ENCODE measurements at regions not wholly inside any gene's neighbourhood (a gene's known extent, or its start where the extent isn't known, plus 50 kb on each side); places are given as distances from the start of the nearest gene placed in this dataset.

DNA sequence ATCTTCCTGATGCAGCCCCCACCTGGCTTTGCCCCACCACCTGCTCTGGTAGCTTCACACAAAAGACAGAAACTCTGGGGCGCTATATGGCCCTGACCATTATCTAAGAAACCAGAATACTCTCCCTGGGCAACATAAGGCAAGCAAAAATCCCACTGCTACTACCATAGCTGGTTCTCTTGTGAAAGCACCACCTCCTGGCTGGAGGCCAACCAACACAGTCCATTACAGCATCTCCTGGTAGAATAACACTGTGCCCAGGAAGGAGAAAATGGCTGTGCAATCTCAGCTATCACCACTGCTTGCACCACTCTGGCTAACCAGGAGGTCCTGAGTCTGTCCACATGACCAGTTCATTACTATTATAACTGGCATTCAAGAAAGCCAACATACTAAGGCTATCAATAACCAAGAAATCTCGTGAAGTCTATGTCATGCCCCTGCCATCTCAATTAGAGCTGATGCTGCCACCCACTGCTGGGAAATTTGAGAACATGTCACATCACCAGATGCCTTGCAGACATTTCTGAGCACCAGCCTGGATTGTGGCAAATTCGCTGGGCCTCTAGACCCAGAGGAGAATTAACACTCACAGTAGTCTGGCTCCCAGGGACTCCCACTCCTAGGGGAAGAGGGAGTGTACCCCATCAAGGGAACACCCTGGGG lies 1114.8 kb downstream of the ROBO2 start:
- DNase-seq (ENCODE audit: low read depth), result no peak
- Histone ChIP-seq H3K27me3 (ENCODE audit: control insufficient read depth, insufficient read depth, low read length) (no peaks in the 10 kb centered on the region), H3K36me3 (ENCODE audit: control insufficient read depth, insufficient read depth, low read length) (no peaks in the 10 kb centered on the region), H3K4me3 (ENCODE audit: low read depth, low read length) (no peak overlapping the region)
- TF ChIP-seq CTCF (IDR thresholded peaks at IDR 0.05; ENCODE audit: insufficient read depth, low read length, poor library complexity, severe bottlenecking), result no peak

- no peak for DNase-seq (ENCODE audit: low read depth)
- Histone ChIP-seq H3K36me3 (ENCODE audit: control insufficient read depth, insufficient read depth, low read length) (no peaks in the 10 kb centered on the region), H3K27me3 (ENCODE audit: control insufficient read depth, insufficient read depth, low read length) (no peaks in the 10 kb centered on the region), H3K4me3 (ENCODE audit: low read depth, low read length) (no peak overlapping the region)
- TF ChIP-seq CTCF (IDR thresholded peaks at IDR 0.05; ENCODE audit: insufficient read depth, low read length, poor library complexity, severe bottlenecking), result no peak
Observed at GRCh38 chr3:78161736-78162135, 1121.8 kb downstream of the ROBO2 start.

- no peaks in the 10 kb centered on the region for H3K36me3 ChIP-seq (ENCODE audit: control insufficient read depth, insufficient read depth, low read length)
- no peak for DNase-seq (ENCODE audit: low read depth)
- H3K27me3 ChIP-seq (ENCODE audit: control insufficient read depth, insufficient read depth, low read length), result no peaks in the 10 kb centered on the region
- TF ChIP-seq CTCF (IDR thresholded peaks at IDR 0.05; ENCODE audit: insufficient read depth, low read length, poor library complexity, severe bottlenecking), result no peak
- H3K4me3 ChIP-seq (ENCODE audit: low read depth, low read length), result no peak overlapping the region
Observed at GRCh38 chr3:78163379-78163778, 1123.5 kb downstream of the ROBO2 start.

DNA sequence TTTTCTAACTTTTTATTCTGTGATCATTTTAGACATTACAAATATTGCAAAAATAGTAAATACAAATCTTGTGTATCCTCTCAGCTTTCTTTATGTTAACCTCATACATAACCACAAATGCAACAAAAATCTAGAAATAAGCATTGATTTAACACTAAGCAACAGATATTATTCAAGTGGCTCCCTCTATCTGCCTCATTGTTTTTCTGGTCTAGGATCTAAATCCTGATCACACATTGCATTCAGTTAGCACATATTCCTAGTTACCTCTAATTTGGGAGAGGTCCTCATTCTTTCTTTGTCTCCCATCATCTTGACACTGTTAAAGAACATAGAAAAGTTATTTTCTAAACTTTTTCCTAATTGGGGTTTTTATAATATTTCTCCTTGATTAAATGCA lies 1126.0 kb downstream of the ROBO2 start:
- TF ChIP-seq CTCF (IDR thresholded peaks at IDR 0.05; ENCODE audit: insufficient read depth, low read length, poor library complexity, severe bottlenecking), result peak; percentile 31
- no peaks in the 10 kb centered on the region for H3K27me3 ChIP-seq (ENCODE audit: control insufficient read depth, insufficient read depth, low read length)
- no peaks in the 10 kb centered on the region for H3K36me3 ChIP-seq (ENCODE audit: control insufficient read depth, insufficient read depth, low read length)
- DNase-seq (ENCODE audit: low read depth), result no peak
- H3K4me3 ChIP-seq (ENCODE audit: low read depth, low read length), result no peak overlapping the region

DNA sequence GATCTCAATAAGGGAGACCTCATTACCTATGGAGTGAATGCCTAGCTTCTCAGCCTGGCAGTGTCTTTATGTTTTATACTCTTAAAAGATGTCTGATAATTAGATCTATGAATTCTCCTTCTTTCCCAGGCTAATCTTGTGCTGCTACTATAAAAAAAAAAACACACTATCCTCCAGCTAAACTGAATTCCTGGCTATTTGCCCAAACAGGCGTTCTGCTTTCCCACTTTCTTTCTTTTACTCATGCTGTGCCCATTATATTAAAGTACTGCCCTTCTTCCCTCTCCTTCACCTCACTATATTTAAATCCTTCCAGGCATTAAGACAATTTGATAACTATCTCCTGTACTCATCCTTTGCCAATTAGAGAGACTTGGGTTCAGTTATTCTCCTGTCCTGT lies 1134.9 kb downstream of the ROBO2 start:
- H3K4me3 ChIP-seq (ENCODE audit: low read depth, low read length), result no peak overlapping the region
- no peaks in the 10 kb centered on the region for H3K27me3 ChIP-seq (ENCODE audit: control insufficient read depth, insufficient read depth, low read length)
- DNase-seq (ENCODE audit: low read depth), result no peak
- no peaks in the 10 kb centered on the region for H3K36me3 ChIP-seq (ENCODE audit: control insufficient read depth, insufficient read depth, low read length)
- TF ChIP-seq CTCF (IDR thresholded peaks at IDR 0.05; ENCODE audit: insufficient read depth, low read length, poor library complexity, severe bottlenecking), result no peak

GRCh38 chr3:78176869-78177268 lies 1137.0 kb downstream of the ROBO2 start:
- no peak for DNase-seq (ENCODE audit: low read depth)

More at GRCh38 chr3:78176869-78177268, 1137.0 kb downstream of the ROBO2 start:
- Histone ChIP-seq H3K4me3 (ENCODE audit: low read depth, low read length) (no peak overlapping the region), H3K27me3 (ENCODE audit: control insufficient read depth, insufficient read depth, low read length) (no peaks in the 10 kb centered on the region), H3K36me3 (ENCODE audit: control insufficient read depth, insufficient read depth, low read length) (no peaks in the 10 kb centered on the region)
- no peak for TF ChIP-seq CTCF (IDR thresholded peaks at IDR 0.05; ENCODE audit: insufficient read depth, low read length, poor library complexity, severe bottlenecking)

All from kidney epithelial cell (primary cell).